ENCODE measurements at regions not wholly inside any gene's neighbourhood (a gene's known extent, or its start where the extent isn't known, plus 50 kb on each side); places are given as distances from the start of the nearest gene placed in this dataset.
"Not testable (repeated sequence)": the region's sequence is repeated elsewhere in the genome, so short reads cannot be mapped to it uniquely, and the experiment has no call there.

DNA sequence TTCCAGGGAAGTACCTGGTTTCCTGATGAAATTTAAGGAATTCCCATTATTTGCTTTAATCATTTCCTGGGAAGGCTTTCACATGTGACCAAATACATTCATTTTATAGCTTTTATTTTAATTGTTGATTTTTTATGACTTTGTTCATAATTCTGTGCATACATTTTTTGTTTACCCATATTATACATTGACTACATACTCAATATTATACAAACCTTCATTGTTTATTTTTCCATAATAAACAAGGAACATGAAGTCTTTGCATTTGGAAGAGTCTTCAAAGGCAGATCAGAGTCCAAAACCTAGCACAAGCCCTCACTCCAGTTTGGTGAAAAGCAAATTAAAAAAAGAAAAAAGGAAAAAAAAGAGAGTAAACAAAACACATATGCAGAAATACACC, 218.3 kb upstream of the NRIP1 start:
- DNase-seq, result no peak

- DNase-seq, result no peak
These were observed 219.0 kb upstream of the NRIP1 start for GRCh38 chr21:15283789-15284188.

DNA sequence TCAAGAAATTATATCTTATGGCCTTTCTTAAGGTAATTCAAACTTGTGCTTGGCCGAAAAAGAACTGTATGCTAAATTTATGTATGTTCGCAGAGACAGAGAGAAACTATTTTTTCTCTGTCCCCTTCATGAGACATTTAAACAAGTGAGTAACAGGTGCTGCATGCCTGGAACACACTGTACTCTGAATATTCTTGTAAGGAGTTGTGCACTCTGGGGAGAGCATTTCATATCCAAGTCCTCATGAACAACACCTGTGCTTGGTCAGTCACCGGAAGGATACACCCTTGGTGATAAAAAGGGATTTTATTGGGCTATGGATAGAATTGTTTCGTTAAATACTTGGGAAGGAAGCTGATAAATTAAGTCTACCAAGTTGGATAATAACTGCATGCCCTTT, 220.8 kb upstream of the NRIP1 start:
- no peak for DNase-seq

GRCh38 chr21:15289246-15289645, 224.4 kb upstream of the NRIP1 start:
- no peak for DNase-seq

- DNase-seq, result no peak
These were observed 225.4 kb upstream of the NRIP1 start for GRCh38 chr21:15289896-15290841.

- no peak for DNase-seq
These were observed 226.9 kb upstream of the NRIP1 start for GRCh38 chr21:15291621-15292266.

- DNase-seq, result no peak
These were observed 228.4 kb upstream of the NRIP1 start for GRCh38 chr21:15293240-15293639.

DNA sequence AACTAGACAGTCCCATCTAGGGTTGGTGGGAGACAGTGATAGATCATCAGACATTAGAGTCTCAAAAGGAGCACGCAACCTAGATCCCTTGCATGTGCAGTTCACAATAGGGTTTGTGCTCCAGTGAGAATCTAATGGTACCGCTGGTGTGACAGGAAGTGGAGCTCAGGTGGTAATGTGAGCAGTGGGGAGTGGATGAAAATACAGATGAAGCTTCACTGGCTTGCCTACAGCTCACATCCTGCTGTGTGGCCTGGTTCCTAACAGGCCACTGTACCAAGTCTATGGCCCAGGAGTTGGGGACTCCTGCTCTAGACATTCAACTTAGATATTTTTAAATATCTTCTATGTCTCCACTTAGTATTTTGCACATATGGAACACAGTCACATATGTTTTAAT, 231.1 kb upstream of the NRIP1 start:
- no peak for DNase-seq

DNA sequence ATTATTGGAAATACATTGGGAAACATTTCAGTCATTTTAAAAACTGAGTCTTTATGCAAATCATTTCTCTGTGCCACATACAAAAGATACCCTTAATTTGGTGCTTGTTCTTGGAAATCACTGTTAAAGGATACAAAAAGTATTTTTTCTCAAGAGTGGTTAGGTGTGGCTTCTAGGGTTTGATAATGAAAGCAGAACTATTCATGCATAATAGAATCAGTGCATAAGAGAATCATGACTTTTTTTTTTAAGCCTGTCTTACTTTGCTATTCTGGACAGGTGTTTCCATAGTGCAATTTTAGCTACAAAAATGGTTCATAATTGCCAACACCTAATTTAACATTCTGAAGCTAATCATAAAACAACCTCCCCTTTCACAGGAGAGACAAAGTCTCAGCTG, 233.0 kb upstream of the NRIP1 start:
- no peak for DNase-seq

GRCh38 chr21:15298306-15298705, 233.5 kb upstream of the NRIP1 start:
- DNase-seq, result no peak

DNA sequence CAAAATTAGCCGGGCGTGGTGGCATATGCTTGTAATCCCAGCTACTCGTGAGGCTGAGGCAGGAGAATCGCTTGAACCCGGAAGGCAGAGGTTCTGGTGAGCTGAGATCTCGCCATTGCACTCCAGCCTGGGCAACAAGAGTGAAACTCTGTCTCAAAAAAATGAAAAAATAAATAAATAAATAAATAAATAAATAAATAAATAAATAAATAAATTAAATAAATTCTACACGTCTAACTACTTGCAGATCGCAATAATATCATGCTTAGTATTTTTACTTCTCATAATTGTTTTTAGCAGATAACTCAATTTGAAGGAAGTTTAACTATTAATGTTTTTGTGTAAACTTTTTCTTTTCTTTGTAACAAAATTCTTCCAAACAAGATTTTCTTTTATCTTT, 234.0 kb upstream of the NRIP1 start:
- not testable (repeated sequence) for DNase-seq

DNA sequence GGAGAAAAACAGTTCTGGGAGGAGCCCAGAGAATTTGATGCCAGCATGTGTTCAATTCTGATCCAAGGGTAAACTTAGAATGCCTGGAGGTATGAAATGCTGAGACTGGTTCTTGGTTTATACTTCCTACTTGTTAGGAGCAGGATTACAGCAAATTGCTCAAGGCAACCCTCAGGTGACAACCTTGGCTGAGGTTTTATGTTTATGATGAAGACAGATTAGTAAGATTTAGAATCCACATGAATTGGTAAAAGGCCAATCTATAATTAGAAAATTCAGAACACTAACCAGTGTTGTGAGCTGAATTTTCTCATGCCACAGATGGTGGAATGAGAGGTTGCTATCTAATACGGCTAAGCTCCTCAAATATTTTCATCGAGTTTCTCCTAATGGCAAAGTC, 235.3 kb upstream of the NRIP1 start:
- no peak for DNase-seq

DNA sequence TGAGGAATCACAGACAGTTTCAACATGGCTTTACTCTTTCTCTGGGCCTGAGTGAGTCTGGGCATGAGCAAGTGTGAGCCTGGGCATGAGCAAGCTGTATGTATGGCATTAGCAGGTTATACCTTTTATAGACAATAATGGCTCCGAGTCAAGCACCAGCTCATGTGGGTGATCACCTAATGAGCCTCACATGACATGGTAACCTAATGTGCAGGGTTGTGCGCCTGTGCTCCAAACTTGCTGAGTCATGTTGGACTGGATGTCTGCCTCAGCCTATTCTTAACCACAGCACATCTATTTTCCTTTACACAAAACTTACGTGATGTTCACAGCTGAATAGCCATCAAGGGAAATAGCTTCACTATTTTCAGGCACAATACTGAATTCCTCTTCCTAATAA, 236.2 kb upstream of the NRIP1 start:
- no peak for DNase-seq

GRCh38 chr21:15301736-15302135, 236.9 kb upstream of the NRIP1 start:
- DNase-seq, result no peak

GRCh38 chr21:15306271-15306670, 241.5 kb upstream of the NRIP1 start:
- no peak for DNase-seq

- DNase-seq, result no peak
These were observed 243.5 kb upstream of the NRIP1 start for GRCh38 chr21:15308333-15308732.

GRCh38 chr21:15309022-15309590, 244.3 kb upstream of the NRIP1 start:
- DNase-seq, result no peak

GRCh38 chr21:15309721-15310120, 244.9 kb upstream of the NRIP1 start:
- no peak for DNase-seq

DNA sequence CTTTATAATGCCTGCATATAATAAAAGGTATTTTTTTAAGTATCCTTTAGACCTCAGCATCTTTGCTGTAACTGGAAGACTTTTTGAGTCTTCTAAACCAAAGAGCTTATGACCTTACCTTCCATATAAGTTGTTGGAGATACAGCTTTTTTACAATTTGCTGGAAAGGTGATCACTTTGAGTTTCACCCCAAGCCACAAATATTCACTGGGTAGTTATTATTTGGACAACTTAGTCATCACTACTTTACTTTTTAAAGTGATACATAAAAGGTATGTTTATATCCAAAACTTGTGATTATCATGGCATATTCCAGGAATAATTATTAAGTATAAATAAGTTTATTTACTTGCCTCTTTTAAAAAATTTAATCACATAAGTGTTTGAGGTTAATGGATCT, 246.7 kb upstream of the NRIP1 start:
- DNase-seq, result no peak

GRCh38 chr21:15317034-15317433, 252.2 kb upstream of the NRIP1 start:
- DNase-seq, result not testable (repeated sequence)

GRCh38 chr21:15319727-15320126, 254.9 kb upstream of the NRIP1 start:
- DNase-seq, result no peak

DNA sequence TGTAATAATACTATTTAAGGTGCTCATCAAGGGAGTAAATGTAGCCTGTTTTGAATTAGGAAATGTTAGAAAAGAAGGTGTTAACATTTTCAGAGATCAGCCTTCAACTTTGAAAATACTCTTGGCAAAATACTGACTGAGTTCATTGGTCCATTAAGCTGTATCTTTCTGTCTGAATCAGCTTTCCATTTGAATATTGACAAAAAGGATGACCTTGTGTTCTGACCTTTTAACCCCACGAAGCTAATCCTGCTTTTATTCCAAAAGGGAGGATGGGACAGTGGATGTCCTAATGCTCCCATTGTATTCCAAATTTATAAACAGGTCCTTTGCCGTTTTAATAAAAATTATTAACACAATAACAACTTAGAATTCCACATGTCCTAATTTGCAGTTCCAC, 259.7 kb upstream of the NRIP1 start:
- no peak for DNase-seq

DNA sequence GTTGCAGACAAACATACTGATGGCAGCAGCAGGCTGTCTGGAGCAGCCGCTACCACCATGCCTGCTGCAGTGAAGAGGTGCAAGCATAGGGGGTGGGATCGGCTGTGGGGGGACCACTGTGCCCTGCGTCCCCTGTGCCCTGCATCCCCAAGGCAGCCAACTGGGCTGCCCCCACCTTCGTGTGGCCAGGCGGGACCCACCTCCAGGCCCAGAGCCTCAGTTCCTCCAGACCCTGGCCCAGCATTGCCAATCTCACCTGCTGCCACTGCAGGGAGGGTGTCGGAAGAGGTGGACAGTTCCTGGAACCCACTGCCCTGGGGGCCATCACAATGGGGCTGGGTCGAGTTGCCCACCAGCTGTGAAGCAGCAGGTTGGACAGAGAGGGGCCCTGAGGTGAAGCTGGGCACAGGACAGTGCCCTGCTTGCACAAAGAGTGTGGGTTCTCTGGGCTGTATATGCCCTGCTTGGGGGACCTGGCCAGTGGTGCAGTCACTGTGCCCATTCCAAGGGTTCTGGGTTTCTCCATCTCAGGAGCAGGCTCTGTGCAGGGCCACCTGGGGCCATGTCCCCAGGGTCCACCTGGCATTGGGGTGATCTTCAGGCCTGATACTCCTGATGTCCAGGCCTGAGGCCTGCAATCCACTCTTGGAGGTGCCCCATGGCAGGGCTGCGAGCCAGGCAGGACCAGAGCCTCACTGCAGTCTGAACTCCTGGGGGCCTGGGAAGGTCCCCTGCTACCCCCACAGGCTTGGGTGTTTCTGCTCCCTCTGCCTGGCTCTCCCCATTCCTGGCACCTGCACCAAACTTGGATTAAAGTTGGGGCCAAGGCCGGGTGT, 261.4 kb upstream of the NRIP1 start:
- DNase-seq, result no peak
